Left ventricle myocardium superior (tissue), 1 donor: ENCODE measurements at regions not wholly inside any gene's neighbourhood (a gene's known extent, or its start where the extent isn't known, plus 50 kb on each side); places are given as distances from the start of the nearest gene placed in this dataset.
"Not testable (repeated sequence)": the region's sequence is repeated elsewhere in the genome, so short reads cannot be mapped to it uniquely, and the experiment has no call there.

Experiments used
- ATAC-seq: fragments of 200-7000 bp; cut with Tn5 transposase; one replicate; pipeline ENCODE4 v1.9.1; 2020; ENCODE audit warnings: mild to moderate bottlenecking, moderate library complexity
- DNase-seq: peaks from one replicate; pipeline ENCODE4 v3.0.0-alpha.2; 2020
- intact Hi-C: fragments of 100-400 bp; cut with micrococcal nuclease; formaldehyde crosslinking; loops from one replicate; pipeline ENCODE4 v1.11.0; 2022
- donor health status: DM: no; HTN: yes; CAD: no; lungs with severe emphysema.

DNA sequence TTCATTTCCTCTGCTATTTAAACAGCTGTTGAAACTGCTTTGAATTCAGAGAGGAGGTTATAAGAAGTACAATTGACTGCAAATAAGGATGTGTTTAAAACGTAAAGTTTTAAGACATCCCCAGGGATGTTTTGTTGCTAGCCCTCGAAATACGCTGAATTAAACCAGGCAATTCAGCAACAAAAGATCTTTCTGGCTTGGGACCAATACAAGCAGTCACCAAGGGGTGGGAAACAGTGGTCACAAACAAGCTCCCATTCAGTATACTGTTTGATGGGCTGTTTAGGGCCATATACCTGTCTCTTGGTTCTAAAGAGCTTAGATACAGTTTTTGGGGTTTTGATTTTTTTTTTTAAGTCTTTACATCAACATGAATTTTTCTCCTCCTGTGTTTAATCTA, 446.3 kb upstream of the POT1 start:
- intact Hi-C loops, result no loop called here
- no peak for ATAC-seq
- no peak for DNase-seq

DNA sequence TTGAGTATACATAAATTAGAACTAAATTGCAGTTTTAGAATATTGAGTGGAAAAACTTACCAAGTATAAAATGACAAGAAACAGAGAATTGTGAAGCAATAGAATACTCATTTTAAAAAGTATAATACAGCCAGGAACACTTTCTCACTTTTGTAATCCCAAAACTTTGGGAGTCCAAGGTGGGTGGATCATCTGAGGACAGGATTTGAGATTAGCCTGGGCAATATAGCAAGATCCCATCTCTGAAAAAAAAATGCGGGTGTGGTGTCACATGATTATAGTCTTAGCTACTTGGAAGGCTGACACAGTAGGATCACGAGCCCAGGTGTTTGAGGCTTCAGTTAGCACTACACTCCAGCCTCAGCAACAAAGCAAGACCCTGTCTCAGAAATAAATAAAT, 440.9 kb upstream of the POT1 start:
- DNase-seq (no peak), ATAC-seq (no peak)
- intact Hi-C loops, result no loop called here

DNA sequence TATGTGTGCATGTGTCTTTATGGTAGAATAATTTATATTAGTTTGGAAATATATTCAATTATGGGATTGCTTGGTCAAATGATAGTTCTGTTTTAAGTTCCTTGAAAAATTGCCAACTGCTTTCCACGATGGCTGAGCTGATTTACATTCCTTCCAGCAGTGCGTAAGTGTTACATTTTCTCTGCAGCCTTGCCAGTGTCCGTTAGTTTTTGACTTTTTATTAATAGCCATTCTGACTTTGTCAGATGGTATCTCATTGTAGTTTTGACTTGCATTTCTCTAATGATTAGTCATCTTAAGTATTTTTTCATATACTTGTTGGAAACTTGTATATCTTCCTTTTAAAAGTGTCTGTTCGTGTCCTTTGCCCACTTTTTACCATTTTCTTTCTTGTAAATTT, 434.2 kb upstream of the POT1 start:
- intact Hi-C loops, result no loop called here
- ATAC-seq (no peak), DNase-seq (no peak)

GRCh38 chr7:125358551-125359167, 429.0 kb upstream of the POT1 start:
- intact Hi-C loops, result no loop called here
- DNase-seq (no peak), ATAC-seq (no peak)

GRCh38 chr7:125357676-125358455, 428.2 kb upstream of the POT1 start:
- DNase-seq, result no peak
- no peak for ATAC-seq
- intact Hi-C loops, result no loop called here

DNA sequence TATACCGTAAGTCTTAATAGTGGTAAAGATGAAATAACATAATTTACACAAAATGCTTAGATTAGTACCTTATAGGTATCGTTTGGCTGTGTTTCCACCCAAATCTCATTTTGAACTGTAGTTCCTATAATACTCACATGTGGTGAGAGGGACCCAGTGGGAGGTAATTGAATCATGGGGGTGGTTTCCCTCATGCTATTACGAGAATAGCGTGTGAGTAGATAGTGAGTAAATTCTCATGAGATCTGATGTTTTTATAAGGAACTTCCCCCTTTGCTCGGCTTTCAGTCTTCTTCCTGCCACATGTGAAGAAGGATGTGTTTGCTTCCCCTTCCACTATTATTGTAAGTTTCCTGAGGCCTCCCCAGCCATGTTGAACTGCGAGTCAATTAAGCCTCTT, 426.3 kb upstream of the POT1 start:
- intact Hi-C loops, result no loop called here
- DNase-seq (no peak), ATAC-seq (no peak)

DNA sequence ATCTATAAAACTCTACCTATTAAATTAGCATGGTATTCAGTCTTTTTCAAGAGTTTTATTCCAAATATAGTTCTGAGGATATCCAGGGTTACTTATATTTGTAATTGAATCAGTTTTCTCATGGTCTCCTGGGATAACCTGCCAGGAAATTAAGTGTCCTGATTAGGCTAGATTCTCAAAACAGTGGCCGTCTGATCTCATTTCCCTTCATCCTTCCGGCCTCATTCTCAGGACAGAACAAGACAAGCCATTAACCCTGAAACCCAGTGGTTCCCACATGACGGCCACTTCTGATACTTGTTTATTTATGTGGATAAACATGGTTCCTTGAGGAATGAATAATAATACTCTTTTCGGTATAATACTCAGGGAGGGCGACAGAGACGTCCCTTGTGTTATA, 417.6 kb upstream of the POT1 start:
- DNase-seq (no peak), ATAC-seq (no peak)
- intact Hi-C loops, result no loop called here

DNA sequence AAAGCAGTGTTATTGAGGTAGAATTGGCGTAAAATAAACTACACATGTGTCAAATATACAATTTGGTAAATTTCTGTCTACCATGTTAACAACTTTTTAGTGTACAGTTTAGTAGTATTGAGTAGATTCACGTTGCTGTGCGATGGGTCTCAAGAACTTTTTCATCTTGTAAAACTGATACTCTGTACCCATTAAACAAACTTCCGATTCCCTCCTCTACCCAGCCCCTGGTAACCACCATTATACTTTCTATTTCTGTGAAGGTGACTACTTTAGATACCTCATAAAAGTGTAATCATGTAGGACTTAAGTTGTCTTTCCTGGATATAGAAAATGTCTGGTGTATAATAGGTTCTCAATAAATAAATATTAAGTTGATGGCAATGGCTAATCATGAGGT, 408.5 kb upstream of the POT1 start:
- DNase-seq (no peak), ATAC-seq (no peak)
- intact Hi-C loops, result no loop called here

GRCh38 chr7:125336326-125336725, 406.7 kb upstream of the POT1 start:
- intact Hi-C loops, result no loop called here
- DNase-seq (no peak), ATAC-seq (no peak)

DNA sequence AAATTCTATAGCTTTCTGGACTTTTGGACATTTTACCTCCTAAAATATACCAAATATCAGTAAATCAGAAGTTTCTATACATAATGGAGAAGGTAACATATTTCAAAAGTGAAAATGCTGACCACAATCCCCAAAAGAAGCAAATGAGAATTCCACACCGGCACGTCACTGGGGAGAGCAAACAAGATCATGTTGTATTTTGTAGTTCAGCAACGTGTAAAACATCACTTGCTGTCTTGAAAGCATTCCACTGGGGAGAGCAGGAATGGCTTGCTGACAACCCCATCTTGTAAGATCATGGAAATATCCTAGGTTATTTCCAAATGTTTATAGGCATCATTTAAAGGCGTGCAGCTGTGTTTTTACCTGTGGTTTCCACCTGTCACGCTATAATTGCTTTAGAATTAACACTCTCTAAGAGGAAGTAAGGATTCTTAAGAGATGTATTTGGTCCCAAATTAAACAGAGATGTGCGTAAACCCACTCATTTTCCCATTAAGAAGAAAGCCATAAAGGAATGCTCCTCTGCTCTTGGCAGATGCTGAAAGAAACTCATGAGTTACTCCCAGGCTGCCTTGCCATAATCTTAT, 397.1 kb upstream of the POT1 start:
- DNase-seq (no peak), ATAC-seq (no peak)
- intact Hi-C loops, result no loop called here

DNA sequence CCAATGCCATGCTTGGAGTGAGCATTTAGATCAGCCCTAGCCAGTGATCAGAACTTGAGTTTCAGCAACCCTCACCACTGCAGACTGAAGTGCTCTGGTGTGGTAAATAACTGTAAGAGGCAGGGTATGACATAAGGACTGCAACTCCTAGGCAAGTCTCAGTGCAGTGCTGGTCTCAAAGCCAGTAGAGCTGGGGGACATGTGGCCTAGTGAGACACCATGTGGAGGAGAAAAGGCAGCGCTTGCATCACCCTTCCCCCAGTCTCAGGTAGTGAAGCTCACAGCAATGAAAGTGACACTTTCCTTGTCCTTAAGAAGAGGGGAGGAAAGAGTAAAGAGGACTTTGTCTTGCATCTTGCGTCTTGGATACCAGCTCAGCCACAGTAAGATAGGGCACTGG, 386.8 kb upstream of the POT1 start:
- intact Hi-C loops, result no loop called here
- DNase-seq (no peak), ATAC-seq (no peak)

- no peak for ATAC-seq
- intact Hi-C loops, result no loop called here
- DNase-seq, result no peak
Measured at GRCh38 chr7:125299003-125299765, 369.6 kb upstream of the POT1 start.

- no peak for DNase-seq
- intact Hi-C loops, result no loop called here
- ATAC-seq, result no peak
Measured at GRCh38 chr7:125279961-125280360, 350.3 kb upstream of the POT1 start.

DNA sequence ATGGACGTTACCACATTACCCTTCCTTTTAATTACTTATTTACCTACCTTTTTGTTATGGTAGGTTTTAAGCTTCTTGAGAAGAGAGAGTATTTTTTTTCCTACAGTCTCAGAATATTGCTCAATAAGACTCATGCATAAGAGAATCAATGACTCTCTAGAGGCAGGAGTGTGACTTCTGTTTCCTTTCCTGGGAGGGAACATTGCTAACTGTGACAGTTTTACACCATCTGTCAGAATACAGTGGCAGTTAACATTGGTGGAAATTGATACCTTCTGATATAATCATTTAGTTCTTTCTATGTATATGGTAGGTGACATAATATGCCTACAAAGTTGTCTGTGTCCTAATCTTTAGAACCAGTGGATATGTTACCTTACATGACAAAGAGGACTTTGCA, 348.7 kb upstream of the POT1 start:
- DNase-seq, result no peak
- intact Hi-C loops, result no loop called here
- no peak for ATAC-seq

DNA sequence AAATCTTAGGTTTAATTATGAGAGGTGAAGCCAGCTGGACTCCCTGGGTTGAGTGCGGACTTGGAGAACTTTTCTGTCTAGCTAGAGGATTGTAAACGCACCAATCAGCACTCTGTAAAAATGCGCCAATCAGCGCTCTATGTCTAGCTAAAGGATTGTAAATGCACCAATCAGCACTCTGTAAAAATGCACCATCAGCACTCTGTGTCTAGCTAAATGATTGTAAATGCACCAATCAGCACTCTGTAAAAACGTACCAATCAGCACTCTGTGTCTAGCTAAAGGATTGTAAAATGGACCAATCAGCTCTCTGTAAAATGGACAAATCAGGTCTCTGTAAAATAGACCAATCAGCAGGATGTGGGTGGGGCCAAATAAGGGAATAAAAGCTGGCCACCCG, 345.1 kb upstream of the POT1 start:
- ATAC-seq, DNase-seq, intact Hi-C loops: not testable (repeated sequence)

GRCh38 chr7:125264174-125264856, 334.7 kb upstream of the POT1 start:
- DNase-seq, intact Hi-C loops, ATAC-seq: not testable (repeated sequence)

GRCh38 chr7:125258876-125259417, 329.3 kb upstream of the POT1 start:
- ATAC-seq, intact Hi-C loops, DNase-seq: not testable (repeated sequence)

DNA sequence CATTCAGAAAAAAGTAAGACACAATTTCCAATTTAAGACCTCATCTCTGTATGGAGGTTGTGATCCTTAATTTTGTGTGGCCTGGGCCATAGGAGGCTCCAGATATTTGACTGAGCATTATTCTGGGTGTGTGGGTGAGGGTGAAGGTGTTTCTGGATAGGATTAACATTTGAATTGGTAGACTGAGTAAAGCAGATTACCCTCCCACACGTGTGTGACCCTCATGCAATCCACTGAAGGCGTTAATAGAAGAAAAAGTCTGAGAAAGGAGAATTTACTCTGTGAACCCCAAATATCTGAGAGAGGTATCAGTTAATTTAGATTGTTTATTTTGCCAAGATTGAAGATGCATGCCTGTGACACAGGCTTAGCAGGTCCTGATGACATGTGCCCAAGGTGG, 328.0 kb upstream of the POT1 start:
- ATAC-seq (no peak), DNase-seq (no peak)
- intact Hi-C loops, result no loop called here

DNA sequence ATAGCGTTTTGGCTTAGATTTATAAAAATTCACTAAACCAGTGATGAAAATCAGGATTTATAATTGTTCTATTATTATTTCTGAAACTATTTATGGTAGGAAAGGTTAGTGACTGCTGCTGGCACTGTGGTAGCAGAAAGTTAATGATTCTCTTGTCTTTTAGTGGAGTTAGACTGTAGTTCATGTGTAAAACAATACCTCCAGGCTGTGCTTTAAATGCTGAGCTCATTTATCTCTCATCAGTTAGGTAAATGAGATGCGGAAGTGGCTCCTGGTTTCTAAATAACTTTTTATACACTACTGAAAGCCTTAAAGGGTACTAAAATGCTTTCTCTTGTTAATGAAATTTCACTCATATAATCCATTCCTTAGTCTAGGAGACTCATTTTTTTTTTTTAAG, 326.8 kb upstream of the POT1 start:
- no peak for DNase-seq
- intact Hi-C loops, result no loop called here
- ATAC-seq, result no peak
